HepG2 (cell line): ENCODE measurements at regions not wholly inside any gene's neighbourhood (a gene's known extent, or its start where the extent isn't known, plus 50 kb on each side); places are given as distances from the start of the nearest gene placed in this dataset.

Experiments
- ATF1 ChIP-seq: IDR thresholded peaks from 2 replicates; pipeline ENCODE4 v1.6.1; 2016; ENCODE audit warnings: mild to moderate bottlenecking, control low read depth
- CHD4 ChIP-seq: fragments of 200-600 bp; sonication (generic); IDR thresholded peaks from 2 replicates; pipeline ENCODE4 v1.7.0; 2017; ENCODE audit warnings: mild to moderate bottlenecking, low read length, borderline replicate concordance
- HMGXB4 ChIP-seq, 2 experiments: sonication (generic) in 1 of 2; formaldehyde crosslinking in 1 of 2; IDR thresholded peaks; 2 replicates each; pipeline versions ENCODE4 v1.4.0 to v1.6.1; 2018 to 2020; ENCODE audit warnings: missing genetic modification reagents in 2 of 2, borderline replicate concordance in 1 of 2, low read depth in 1 of 2, mild to moderate bottlenecking in 1 of 2, missing biosample characterization in 1 of 2
- PRMT3 ChIP-seq: sonication (generic); formaldehyde crosslinking; IDR thresholded peaks from 2 replicates; pipeline ENCODE4 v1.8.1; 2022; ENCODE audit warnings: low read depth, mild to moderate bottlenecking, moderate library complexity, missing genetic modification reagents, borderline replicate concordance
- TCF12 ChIP-seq, 2 experiments: fragments of 450-650 bp in 1 of 2; sonication (generic) in 1 of 2; formaldehyde crosslinking in 1 of 2; IDR thresholded peaks; 2 replicates each; pipeline versions ENCODE4 v1.6.1 to v1.8.0; 2017 to 2022; ENCODE audit warnings: antibody characterized with exemption in 1 of 2, mild to moderate bottlenecking in 1 of 2, missing genetic modification reagents in 1 of 2, moderate library complexity in 1 of 2

GRCh38 chr16:85974428-85975375 is 75.7 kb downstream of the IRF8 start:
- TF ChIP-seq ATF1 (CRISPR knock-in tag), result no peak
- TF ChIP-seq TCF12 (IDR thresholded peaks at IDR 0.05), result no peak
- TF ChIP-seq TCF12 (CRISPR knock-in tag; IDR thresholded peaks at IDR 0.05), result no peak
- TF ChIP-seq PRMT3 (CRISPR knock-in tag), result no peak
- no peak for TF ChIP-seq HMGXB4 (CRISPR knock-in tag; IDR thresholded peaks at IDR 0.05; ENCODE audit: borderline replicate concordance in 1 of 2, low read depth in 1 of 2)
- no peak for TF ChIP-seq CHD4
